HG03280 (cell line): ENCODE measurements at regions not wholly inside any gene's neighbourhood (a gene's known extent, or its start where the extent isn't known, plus 50 kb on each side); places are given as distances from the start of the nearest gene placed in this dataset.
"Not testable (repeated sequence)": the region's sequence is repeated elsewhere in the genome, so short reads cannot be mapped to it uniquely, and the experiment has no call there.

Experiments used
- ATAC-seq: cut with Tn5 transposase; IDR thresholded peaks from one replicate; pipeline ENCODE4 v1.9.1; 2021; ENCODE audit warnings: mild to moderate bottlenecking, moderate library complexity; ENCODE audit not compliant: unreplicated experiment

GRCh38 chr14:23829736-23830471 lies 123.7 kb upstream of the DHRS4 start:
- ATAC-seq, result no peak

GRCh38 chr14:23831596-23831995 lies 122.0 kb upstream of the DHRS4 start:
- ATAC-seq, result no peak

- ATAC-seq, result no peak
Observed at GRCh38 chr14:23861666-23862065, 91.9 kb upstream of the DHRS4 start.

- no peak for ATAC-seq
Observed at GRCh38 chr14:23862513-23862912, 91.1 kb upstream of the DHRS4 start.

GRCh38 chr14:23863836-23864235 lies 89.7 kb upstream of the DHRS4 start:
- no peak for ATAC-seq

- no peak for ATAC-seq
Observed at GRCh38 chr14:23864259-23864658, 89.3 kb upstream of the DHRS4 start.

GRCh38 chr14:23864861-23865260 lies 88.7 kb upstream of the DHRS4 start:
- ATAC-seq, result no peak

GRCh38 chr14:23865502-23865901 lies 88.1 kb upstream of the DHRS4 start:
- ATAC-seq, result no peak

- ATAC-seq, result no peak
Observed at GRCh38 chr14:23866269-23866668, 87.3 kb upstream of the DHRS4 start.

- ATAC-seq, result no peak
Observed at GRCh38 chr14:23869078-23869719, 84.4 kb upstream of the DHRS4 start.

GRCh38 chr14:23876160-23876750 lies 77.3 kb upstream of the DHRS4 start:
- no peak for ATAC-seq

- ATAC-seq, result peak; percentile 43
Observed at GRCh38 chr14:23877111-23877510, 76.5 kb upstream of the DHRS4 start.

GRCh38 chr14:23877538-23878180 lies 75.9 kb upstream of the DHRS4 start:
- peak; percentile 79 for ATAC-seq

- ATAC-seq, result no peak
Observed at GRCh38 chr14:23881282-23881681, 72.3 kb upstream of the DHRS4 start.

- ATAC-seq, result no peak
Observed at GRCh38 chr14:23883684-23884540, 69.7 kb upstream of the DHRS4 start.

- ATAC-seq, result no peak
Observed at GRCh38 chr14:23884541-23884904, 69.0 kb upstream of the DHRS4 start.

- no peak for ATAC-seq
Observed at GRCh38 chr14:23887536-23887935, 66.0 kb upstream of the DHRS4 start.

GRCh38 chr14:23891717-23892116 lies 61.9 kb upstream of the DHRS4 start:
- not testable (repeated sequence) for ATAC-seq

- ATAC-seq, result not testable (repeated sequence)
Observed at GRCh38 chr14:23892289-23892688, 61.3 kb upstream of the DHRS4 start.

- no peak for ATAC-seq
Observed at GRCh38 chr14:23894362-23895052, 59.1 kb upstream of the DHRS4 start.
